ENCODE measurements at regions not wholly inside any gene's neighbourhood (a gene's known extent, or its start where the extent isn't known, plus 50 kb on each side); places are given as distances from the start of the nearest gene placed in this dataset.

GRCh38 chr10:78269060-78269459 lies 235.4 kb downstream of the RPS24 start:
- no peak for DNase-seq (ENCODE audit: low read depth, low spot score)

- DNase-seq (ENCODE audit: low read depth, low spot score): no peak
Observed at GRCh38 chr10:78272329-78272728, 238.7 kb downstream of the RPS24 start.

GRCh38 chr10:78274491-78274890 lies 240.8 kb downstream of the RPS24 start:
- no peak for DNase-seq (ENCODE audit: low read depth, low spot score)

DNA sequence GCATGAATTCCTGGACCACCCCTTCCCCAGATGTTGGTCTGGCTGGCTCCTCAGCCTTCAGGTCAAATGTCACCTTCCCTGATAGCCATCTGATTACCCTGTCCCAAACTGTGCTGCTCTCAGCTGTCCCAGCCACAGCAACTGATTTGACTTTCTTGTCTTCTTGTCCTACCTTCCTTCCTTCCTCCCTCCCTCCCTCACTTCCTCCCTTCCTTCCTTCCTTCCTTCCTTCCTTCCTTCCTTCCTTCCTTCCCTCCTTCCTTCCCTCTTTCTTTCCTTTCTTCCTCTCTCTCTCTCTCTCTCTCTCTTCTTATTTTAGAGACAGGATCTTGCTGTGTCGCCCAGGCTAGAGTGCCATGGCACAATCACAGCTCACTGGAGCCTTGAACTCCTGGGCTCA lies 242.5 kb downstream of the RPS24 start:
- DNase-seq (ENCODE audit: low read depth, low spot score): no peak

DNA sequence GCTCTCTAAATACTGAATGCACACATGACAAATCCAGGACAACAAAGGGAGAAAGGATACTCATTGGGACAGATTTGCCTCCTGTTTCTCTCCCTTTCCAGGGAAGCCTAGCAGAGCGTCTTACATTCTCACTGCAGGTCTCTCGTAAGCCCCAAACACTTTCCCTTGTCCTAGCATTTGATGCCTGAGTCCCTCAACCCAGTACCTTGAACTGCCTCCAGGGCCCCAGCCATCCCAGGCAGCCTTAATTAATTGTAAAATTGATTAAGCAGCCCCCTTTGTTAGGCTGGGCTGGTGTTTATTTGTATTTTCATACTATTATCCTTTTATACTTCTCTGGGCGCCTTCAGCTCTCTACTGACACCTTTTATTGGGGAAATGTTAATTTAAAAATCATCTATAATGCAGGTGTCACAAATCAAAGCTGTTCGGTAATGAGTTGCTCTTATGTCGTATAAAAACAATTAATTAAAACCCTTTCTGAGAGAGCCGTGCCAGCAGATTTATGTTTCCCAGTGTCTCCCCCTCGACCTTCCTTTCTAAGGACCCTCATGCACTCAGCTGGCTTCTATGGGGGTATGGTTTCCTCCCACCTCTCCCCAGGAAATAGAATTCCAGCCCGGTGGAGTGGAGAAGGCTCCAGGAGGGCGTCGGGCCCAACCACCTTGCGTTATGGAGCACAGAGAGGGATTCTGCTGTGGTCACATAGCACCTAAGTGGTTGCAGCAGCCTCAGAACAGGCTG lies 243.8 kb downstream of the RPS24 start:
- DNase-seq (ENCODE audit: low read depth, low spot score): no peak

DNA sequence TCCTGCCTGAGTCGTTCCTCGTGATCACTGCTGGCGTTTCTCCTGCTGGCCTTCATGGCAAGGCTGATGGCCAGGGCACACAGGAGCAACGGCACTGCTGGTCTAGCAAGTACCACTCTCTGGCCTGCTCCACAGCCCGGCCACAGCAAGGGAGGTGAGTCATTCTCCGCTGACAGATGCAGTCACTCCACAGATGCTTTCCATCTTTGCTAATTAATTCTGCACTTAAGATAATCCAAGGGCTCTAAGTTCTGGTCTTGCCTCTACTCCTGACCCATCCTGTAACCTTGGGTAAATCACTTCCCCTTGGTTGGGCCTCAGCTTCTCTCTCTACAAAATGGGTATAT lies 244.4 kb downstream of the RPS24 start:
- peak; percentile 75 for DNase-seq (ENCODE audit: low read depth, low spot score)

- no peak for DNase-seq (ENCODE audit: low read depth, low spot score)
Observed at GRCh38 chr10:78279756-78280155, 246.1 kb downstream of the RPS24 start.

- no peak for DNase-seq (ENCODE audit: low read depth, low spot score)
Observed at GRCh38 chr10:78280604-78281003, 246.9 kb downstream of the RPS24 start.

DNA sequence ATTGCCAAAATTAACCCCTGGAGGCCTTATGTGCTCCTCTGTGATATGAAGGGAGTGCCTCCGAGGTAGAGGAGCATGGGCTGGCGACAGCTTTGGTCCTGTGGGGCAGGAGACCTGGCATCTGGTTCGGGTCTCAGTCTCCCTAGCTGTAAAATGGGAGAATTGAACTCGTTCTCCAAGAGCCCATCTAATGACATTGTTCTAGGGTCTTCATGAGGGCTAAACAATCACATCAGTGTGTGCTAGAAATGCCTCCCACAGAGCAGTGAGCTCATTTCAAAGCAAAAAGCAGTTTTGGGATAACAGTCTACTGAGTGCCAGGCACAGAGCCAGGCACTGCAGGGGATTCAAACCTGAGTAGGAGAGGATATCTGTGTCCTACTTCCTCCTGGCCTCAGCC lies 248.0 kb downstream of the RPS24 start:
- no peak for DNase-seq (ENCODE audit: low read depth, low spot score)

GRCh38 chr10:78283069-78283682 lies 249.5 kb downstream of the RPS24 start:
- DNase-seq (ENCODE audit: low read depth, low spot score): peak; percentile 32

DNA sequence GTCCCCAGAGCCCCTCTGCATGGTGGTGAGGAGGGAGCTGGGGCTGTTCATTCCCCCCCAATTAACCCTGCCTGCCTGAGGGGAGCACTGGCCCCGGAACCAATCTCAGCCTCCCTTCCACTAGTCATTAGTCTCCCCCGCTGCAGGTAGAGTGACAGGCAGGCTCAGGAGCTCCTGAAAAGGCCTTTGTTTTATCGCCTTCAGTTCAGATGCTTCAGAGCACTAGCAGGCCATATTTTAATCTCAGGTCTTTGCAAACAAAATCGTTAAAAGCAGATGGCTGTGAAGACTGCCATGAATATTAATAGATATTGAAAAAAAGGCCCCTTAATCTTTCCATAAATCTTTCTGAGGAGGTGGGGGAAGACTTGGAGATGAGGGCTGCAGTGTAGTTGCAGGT lies 250.7 kb downstream of the RPS24 start:
- no peak for DNase-seq (ENCODE audit: low read depth, low spot score)

GRCh38 chr10:78285226-78285625 lies 251.6 kb downstream of the RPS24 start:
- no peak for DNase-seq (ENCODE audit: low read depth, low spot score)

DNA sequence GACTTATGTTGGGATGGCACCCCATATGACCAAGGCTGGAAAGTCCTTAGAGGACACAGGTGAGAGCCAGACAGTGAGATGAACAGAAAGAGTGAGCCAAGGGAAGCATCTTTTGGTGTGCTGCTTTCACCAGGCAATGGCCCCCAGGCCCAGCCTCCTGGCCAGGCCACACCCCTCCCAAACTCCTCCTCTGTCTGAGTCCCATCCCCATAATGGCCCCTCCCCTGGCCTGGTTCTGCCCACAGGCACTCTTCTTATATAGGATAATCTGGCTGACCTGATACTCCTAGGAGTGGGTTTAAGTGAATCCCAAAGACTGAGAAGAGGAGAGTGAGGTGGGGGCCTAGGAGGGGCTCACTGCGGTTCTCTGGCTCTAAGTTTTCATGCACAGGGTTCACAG lies 252.5 kb downstream of the RPS24 start:
- DNase-seq (ENCODE audit: low read depth, low spot score): no peak

GRCh38 chr10:78286668-78287067 lies 253.0 kb downstream of the RPS24 start:
- no peak for DNase-seq (ENCODE audit: low read depth, low spot score)

GRCh38 chr10:78287618-78288017 lies 254.0 kb downstream of the RPS24 start:
- DNase-seq (ENCODE audit: low read depth, low spot score): no peak

- DNase-seq (ENCODE audit: low read depth, low spot score): no peak
Observed at GRCh38 chr10:78288663-78289062, 255.0 kb downstream of the RPS24 start.

DNA sequence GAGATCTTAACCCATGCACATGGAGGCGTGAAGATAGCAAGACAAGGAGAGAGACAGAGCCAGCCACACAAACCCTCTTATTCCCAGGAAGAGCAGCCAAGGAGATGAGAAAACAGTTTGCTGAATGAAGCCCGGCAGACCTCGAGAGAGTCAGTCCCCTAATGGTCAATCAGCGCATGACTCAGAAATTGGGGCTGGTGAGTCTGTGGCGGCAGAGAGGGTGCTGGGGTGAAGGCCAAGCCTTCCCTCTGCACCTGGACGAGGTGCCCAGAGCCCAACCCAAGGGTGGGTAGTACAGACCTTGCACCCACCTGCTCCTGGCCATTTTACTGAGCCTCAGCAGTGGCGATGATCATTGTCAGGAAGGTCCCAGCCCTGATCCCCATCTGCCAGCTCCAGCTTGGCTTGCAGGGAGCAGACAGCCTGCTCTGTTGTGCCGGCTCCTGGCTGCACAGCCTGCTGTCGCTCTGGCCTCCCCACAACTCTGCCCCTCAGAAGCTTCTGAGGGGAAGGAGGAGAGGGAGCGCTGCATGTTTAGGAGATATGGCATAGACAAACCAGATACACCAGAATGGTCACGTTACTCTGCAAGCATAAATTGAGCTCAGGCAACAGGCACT lies 256.6 kb downstream of the RPS24 start:
- DNase-seq (ENCODE audit: low read depth, low spot score): no peak

DNA sequence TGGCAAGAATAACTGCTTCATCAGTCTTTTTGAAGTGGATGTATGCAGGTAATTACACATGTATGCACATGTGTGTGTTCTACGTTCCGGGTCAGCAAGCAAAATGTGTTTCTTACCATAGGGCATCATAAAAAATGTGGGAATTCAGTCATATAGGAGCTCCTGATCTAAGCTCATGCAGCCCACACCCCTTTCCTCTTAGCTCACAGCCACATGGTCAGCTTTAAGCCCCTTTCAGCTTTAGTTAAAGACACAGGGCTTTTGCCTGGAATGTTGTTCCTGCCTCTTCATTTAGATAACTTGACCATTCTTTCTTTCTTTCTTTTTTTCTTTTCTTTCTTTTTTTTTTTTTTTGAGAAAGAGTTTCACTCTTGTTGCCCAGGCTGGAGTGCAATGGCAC lies 258.1 kb downstream of the RPS24 start:
- no peak for DNase-seq (ENCODE audit: low read depth, low spot score)

DNA sequence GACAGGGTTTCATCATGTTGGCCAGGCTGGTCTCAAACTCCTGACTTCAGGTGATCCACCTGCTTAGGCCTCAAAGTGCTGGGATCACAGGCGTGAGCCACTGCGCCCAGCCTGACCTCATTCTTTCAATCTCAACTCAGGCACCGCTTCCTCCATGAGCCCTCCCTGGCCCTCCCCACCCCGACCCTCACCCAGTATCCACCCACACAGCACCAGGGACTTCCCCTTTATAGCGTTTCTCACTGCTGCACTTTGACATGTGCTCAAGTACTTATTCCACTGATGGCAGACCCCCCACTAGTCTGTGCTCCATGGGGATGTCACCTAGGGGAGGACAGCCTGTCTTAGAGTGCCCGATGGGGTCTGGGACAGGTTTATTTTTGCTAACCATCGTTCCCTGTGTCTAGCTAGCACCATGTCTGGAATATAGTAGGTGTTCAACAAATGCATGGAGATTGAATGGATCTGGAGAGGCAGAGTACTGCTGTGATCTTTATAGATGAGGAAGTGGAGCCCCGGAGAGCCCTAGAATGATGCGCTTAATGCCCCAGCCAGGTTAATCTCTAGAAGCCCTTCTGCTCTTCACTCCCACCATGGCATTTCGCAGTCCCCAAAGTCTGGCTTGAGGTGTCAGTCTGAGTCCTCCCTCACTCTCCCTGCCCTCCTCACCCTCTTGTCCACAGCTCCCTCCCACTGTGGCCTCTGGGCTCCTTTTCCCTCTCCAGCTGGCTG lies 258.8 kb downstream of the RPS24 start:
- no peak for DNase-seq (ENCODE audit: low read depth, low spot score)

DNA sequence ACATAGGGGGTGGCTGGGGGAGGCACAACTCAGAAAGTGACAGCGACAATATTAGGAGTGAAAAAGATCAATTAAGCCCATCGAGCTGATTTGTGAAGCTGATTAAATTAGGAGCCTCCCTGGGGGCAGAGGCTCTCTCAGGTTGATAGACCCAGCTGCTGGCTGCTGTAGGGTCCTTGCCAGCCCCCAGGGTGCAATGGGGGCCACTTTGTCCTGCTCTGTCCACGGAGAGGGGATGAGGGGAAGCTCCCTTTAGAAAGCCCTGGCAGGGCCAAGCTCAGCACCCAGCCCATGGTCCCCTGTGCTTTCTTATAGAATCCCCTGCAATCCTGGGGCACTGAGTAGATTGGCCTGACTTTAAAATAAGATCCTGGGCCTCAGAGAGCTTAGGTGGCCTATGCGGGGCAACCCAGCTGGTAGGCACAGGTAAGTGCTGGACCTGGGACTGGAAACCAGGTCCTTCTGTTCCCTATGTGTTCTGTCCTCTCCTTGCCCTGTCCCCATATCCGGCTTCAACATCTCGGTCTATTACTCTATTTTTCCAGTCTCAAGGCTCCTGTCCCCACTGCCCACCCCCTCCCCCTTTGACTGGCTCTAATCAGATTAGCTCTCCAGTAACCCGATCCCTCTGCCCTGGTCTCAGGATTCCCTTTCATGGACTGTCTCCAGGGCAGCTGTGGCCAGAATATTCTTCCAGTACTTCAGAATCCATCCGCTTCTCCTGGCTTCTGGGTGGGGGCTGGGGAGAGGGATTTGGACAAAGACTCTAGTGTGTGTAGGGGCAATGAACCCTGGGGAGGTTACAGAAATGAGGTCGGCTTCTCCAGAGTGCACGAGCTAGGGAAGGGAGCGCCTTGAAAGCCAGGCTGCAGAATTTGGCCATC lies 259.6 kb downstream of the RPS24 start:
- DNase-seq (ENCODE audit: low read depth, low spot score): peak; percentile 52

- DNase-seq (ENCODE audit: low read depth, low spot score): no peak
Observed at GRCh38 chr10:78295242-78295641, 261.6 kb downstream of the RPS24 start.

GRCh38 chr10:78296785-78297184 lies 263.1 kb downstream of the RPS24 start:
- no peak for DNase-seq (ENCODE audit: low read depth, low spot score)

All from astrocyte of the hippocampus (primary cell).